ENCODE measurements at regions not wholly inside any gene's neighbourhood (a gene's known extent, or its start where the extent isn't known, plus 50 kb on each side); places are given as distances from the start of the nearest gene placed in this dataset.

DNA sequence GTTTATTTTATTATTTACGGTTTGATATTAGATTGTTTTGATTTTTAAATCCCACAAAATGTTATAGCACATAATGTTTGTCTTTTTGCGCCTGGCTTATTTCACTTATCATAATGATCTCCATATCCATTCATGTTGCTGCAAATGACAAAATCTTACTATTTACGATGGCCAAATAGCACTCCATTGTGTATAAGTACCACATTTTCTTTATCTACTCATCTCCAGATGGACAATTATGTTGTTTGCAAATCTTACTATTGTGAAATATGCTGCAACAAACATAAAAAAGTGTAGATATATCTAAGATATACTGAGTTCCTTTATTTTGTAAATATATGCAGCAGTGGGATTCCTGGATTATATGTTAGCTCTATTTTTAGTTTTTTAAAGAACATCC is 1568.3 kb downstream of the AMY1C start:
- TF ChIP-seq, protein P1, sequence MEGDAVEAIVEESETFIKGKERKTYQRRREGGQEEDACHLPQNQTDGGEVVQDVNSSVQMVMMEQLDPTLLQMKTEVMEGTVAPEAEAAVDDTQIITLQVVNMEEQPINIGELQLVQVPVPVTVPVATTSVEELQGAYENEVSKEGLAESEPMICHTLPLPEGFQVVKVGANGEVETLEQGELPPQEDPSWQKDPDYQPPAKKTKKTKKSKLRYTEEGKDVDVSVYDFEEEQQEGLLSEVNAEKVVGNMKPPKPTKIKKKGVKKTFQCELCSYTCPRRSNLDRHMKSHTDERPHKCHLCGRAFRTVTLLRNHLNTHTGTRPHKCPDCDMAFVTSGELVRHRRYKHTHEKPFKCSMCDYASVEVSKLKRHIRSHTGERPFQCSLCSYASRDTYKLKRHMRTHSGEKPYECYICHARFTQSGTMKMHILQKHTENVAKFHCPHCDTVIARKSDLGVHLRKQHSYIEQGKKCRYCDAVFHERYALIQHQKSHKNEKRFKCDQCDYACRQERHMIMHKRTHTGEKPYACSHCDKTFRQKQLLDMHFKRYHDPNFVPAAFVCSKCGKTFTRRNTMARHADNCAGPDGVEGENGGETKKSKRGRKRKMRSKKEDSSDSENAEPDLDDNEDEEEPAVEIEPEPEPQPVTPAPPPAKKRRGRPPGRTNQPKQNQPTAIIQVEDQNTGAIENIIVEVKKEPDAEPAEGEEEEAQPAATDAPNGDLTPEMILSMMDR (conservative IDR thresholded peaks at IDR 0.05; ENCODE audit: low read depth, low read length), result no peak
- TF ChIP-seq EZH2 (IDR thresholded peaks at IDR 0.05; ENCODE audit: borderline replicate concordance, low read depth, low read length, poor library complexity, severe bottlenecking), result no peak

Measured in A673 (cell line).